HG03159 (cell line): ENCODE measurements at regions not wholly inside any gene's neighbourhood (a gene's known extent, or its start where the extent isn't known, plus 50 kb on each side); places are given as distances from the start of the nearest gene placed in this dataset.

Source experiments
- ATAC-seq: cut with Tn5 transposase; IDR thresholded peaks from one replicate; pipeline ENCODE4 v1.9.1; 2021; ENCODE audit warnings: mild to moderate bottlenecking, moderate library complexity; ENCODE audit not compliant: unreplicated experiment

DNA sequence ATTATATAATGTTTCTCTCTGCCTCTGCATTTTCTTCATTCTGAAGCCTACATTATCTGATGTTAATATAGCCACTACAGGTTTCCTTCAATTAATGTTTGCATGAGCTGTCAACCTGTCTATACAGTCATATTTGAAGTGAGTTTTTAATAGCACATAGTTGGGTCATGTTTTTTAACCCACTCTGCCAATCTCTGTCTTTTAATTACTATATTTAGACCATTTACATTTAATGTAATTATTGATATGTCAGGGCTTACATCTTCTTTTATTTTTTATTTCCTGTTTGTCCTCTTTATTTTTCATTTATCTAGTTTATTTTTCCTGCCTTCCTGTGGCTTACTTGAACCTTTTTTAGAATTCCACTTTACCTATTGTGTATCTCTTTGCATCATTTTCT lies 124.3 kb upstream of the PDE1C start:
- no peak for ATAC-seq

DNA sequence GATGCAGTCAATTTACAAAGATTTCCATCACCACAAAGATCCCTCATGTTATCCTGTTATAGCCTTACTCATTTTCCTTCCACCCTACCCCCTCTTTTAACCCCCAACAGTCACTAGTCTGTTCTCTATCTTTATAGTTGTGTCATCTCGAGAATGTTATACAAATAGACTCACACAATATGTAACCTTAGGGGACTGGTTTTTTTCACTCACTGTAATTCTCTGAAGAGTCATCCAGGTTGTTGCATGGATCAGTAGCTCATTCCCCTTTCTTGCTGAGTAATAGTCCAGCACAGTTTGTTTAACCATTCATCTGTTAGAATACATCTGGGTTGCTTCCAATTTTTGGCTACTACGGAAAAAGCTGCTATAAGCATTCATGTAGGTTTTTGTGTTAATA lies 121.1 kb upstream of the PDE1C start:
- ATAC-seq = no peak

- ATAC-seq = no peak
These were observed 109.4 kb upstream of the PDE1C start for GRCh38 chr7:32179567-32179966.

GRCh38 chr7:32178677-32179366 lies 108.6 kb upstream of the PDE1C start:
- ATAC-seq = no peak

DNA sequence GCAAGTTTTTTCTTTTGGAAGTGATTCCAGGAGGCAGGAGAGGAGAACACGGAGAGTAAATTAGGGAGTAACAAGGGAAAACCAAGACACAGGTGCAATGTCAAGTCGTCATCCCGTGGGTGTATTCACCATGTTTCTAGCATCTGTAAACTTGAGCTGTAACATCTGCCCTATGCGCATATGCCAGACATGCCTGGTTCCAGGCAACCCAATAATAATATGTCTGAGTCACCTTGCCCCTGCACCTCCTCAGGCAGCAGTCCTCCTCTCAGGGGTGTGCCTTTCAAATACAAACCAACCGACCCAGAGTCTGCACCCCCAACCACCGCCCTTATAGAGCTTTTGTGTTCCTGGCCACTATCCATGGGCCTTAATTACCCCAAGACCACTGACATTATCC lies 107.0 kb upstream of the PDE1C start:
- no peak for ATAC-seq

DNA sequence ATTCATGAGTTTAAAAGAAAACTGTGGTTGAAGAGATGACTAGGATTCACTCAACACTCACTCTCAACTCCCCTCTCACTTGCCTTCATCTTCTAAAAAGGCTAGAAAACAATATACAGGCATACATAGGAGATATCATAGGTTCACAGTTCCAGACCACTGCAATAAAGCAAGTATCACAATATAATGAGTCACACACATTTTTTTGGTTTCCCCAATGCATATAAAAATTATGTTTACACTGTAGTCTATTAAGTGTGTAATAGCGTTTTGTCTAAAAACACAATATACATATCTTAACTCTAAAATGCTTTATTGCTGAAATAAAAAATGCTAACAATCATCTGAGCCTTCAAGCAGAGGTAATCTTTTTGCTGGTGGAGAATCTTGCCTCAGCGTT lies 104.9 kb upstream of the PDE1C start:
- no peak for ATAC-seq

GRCh38 chr7:32171248-32171647 lies 101.0 kb upstream of the PDE1C start:
- ATAC-seq = no peak

- ATAC-seq = no peak
These were observed 100.6 kb upstream of the PDE1C start for GRCh38 chr7:32170838-32171237.

DNA sequence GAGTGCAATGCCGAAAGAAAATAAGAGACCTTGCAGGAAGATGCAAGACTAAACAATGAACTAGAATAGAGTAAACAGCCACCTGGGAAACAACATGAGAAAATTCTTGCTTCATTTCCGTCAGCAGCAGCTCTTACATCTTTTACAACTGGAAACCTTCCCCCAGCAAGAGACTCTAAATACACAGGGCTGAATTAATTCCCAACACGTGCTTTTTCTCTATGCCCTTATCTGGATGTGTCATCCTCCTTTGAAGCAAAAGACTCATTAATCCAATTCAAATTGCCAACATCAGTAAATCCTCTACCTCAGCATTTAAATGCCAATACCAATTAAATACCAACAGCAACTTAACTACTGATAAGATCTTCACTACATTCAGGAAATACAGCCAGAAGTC lies 99.0 kb upstream of the PDE1C start:
- no peak for ATAC-seq

- ATAC-seq = no peak
These were observed 97.6 kb upstream of the PDE1C start for GRCh38 chr7:32167815-32168214.

DNA sequence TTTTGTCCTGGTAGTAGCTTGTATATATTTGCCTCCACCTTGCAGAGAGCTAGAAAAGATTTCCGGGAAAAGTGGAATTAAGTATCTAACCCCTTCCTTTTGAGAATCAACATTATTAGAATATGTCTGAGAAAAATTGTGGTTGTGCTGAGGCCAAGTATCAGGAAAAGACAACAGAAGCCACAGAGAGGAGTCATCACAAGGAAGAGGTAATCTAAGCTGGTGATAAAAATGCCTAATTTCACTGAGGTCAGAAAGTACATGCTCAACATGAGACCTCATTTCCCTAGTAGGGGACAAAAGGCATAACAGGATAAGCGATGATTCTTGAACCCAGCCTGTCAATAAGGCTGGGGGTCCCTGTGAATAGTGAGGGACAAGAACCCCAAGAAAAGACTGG lies 97.0 kb upstream of the PDE1C start:
- ATAC-seq = no peak

DNA sequence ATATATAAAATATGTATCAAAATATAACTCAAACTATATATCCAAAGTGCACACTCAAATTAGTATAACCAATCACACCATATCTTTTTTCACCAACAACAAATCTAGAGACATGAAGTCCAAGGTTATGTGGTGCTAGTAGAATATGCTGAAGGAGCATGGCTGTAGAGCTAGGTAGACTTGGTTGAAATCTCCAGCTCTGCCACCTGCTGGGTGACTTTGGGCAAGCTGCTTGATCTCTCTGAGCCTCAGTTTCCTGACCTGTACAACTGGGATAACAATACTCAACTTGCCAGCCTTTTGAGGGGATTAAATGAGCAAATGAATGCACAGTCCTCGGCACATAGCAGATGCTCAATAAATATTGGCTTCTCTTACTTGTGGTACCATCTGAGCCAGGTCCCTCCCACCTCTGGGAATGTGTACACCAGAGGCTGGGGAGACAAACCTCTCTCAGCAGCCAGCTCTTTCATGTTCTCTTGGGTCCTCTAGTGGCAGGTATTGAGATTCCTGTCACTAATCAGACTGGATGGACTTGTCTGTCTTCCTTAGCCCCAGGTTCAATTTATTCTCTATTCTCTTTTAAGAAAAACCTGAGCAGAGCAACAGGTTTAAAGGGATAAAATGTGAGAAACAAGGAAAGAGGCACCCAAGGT lies 94.3 kb upstream of the PDE1C start:
- no peak for ATAC-seq

DNA sequence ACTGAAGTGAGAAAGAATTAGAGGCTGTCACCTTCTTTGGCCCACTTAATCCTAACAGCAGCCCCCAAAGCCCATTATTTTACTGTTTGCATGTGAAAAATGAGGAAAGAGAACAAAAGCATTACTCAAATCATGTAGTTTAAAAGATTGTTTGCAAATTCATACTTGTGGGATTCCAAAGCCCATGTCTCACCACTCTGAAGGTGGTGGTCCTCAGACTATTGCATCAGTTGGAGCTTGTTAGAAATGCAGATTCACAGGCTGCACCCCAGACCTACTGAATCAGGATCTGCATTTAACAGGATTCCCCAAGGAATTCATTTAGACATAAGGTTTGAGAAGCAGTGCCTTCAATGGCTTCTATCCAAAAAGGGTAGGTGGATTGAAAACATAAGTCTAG lies 93.7 kb upstream of the PDE1C start:
- ATAC-seq = no peak

DNA sequence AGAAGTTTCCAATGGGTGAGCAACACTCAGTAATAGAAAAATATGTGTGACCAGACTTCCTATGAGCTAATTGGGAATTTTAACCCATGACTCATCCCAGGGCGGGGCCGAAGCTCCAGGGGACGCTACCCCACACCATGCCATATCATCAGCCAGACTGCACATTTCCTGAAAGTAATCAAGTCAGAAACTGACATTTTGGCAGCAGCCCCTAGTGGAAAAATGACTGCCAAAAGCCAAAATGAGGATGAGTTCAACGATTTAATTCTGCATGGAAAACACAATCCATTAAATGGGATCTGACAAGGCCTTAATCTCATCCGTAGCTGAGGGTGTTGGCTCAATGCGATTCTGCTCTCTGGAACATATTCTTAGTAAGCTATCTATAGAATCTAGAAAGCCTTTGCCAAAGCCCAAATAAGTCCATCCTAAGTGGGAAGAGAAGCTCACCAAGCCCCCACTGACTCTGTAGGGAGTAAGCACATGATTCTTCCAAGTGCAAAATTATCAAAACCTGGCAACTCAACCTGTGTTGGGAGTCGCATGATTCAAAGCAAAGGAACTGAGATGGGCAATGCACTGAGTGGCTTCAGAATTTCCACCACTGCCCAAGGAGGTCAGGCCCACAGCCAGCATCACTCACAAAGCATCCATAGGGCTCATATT lies 93.1 kb upstream of the PDE1C start:
- ATAC-seq = no peak

- ATAC-seq = no peak
These were observed 91.5 kb upstream of the PDE1C start for GRCh38 chr7:32161708-32162107.

GRCh38 chr7:32158751-32159745 lies 88.8 kb upstream of the PDE1C start:
- ATAC-seq = no peak

DNA sequence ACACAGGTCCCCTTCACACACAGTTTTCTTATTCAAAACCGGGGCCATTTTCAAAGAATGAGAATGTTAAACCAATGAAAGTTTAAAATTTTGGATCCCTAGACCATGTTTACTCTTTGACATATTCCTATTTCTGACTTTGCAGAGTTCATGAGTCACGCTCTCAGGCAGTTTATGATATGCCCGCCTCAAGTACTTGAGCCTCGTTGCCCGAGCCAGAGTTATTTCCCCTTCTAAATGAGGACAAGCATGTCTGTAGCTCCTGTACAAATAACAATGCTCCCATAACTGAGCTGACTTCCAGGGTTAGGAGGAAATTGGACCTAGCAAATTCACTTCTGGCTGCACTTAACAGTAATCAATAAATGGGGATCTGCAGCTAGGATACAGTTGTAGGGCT lies 87.9 kb upstream of the PDE1C start:
- no peak for ATAC-seq

DNA sequence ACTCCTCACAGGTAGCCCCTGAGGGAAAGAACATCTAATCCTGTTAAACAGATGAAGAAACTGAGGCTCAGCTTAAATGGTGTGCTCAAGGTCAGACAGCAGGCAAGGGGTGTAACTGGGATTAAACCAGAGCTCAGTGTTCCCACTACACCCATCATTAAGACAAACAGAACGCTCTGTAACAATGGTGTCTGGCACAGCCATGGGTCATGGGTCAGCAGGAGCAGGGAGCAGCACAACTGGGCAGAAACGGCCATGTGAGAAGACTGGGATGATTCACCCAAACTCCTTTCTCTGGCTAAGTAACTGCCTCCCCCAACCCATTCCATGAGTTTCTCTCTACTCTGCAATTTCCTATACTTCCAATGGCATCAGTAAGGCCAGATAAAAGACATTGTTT lies 85.5 kb upstream of the PDE1C start:
- no peak for ATAC-seq

GRCh38 chr7:32154797-32155196 lies 84.6 kb upstream of the PDE1C start:
- ATAC-seq = no peak

DNA sequence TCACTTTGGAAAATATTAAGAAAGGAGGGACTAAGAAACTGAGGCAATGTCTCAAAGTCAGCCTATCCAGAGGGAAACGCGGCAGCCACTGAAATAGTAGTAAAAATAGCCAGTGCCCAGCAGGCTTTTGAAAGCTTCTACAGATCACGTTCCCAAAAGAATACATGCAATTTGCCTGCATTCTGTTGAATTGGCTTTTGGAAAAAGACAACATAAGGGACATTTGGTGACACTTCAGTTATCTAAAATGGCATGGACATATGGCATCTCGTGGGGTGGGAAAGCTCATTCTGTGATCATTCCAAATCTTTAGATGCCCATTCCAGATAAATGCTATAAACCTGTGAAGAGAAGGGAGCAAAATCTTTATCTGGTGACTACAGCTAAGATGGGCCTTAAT lies 82.8 kb upstream of the PDE1C start:
- ATAC-seq = no peak

- ATAC-seq = no peak
These were observed 82.4 kb upstream of the PDE1C start for GRCh38 chr7:32152576-32152975.
